ENCODE measurements at regions not wholly inside any gene's neighbourhood (a gene's known extent, or its start where the extent isn't known, plus 50 kb on each side); places are given as distances from the start of the nearest gene placed in this dataset.
"Not testable (repeated sequence)": the region's sequence is repeated elsewhere in the genome, so short reads cannot be mapped to it uniquely, and the experiment has no call there.

GRCh38 chrX:116526010-116526409, 63.2 kb upstream of the CT83 start:
- Histone ChIP-seq H3K4me1 (no peaks in the 10 kb centered on the region), H3K36me3 (no peaks in the 10 kb centered on the region), H3K9me3 (peaks cover 0 to 2% (median 0%) of the 10 kb centered on the region in 11 donors), H3K4me3 (no peak overlapping the region), H3K27me3 (no peaks in the 10 kb centered on the region), H3K27ac (no peak overlapping the region)
- WGBS, 2 donors = 84 to 87% methylated on average over 3 of the region's 3 CpGs
- no peak for TF ChIP-seq CTCF (IDR thresholded peaks at IDR 0.05)
- no peak for DNase-seq
- ATAC-seq = no peak
- intact Hi-C loops (cut with DNase I) = no loop called here

GRCh38 chrX:116520280-116520679, 57.5 kb upstream of the CT83 start:
- peak overlapping the region in 1 of 10 donors; percentile 3 for H3K4me3 ChIP-seq
- intact Hi-C loops (cut with DNase I); H3K9me3 ChIP-seq; H3K4me1 ChIP-seq; DNase-seq; ATAC-seq; H3K27ac ChIP-seq; H3K27me3 ChIP-seq; H3K36me3 ChIP-seq: not testable (repeated sequence)
- 92 to 100% methylated on average over 2 to 18 of the region's 18 CpGs for WGBS, 2 donors
